ENCODE measurements at regions not wholly inside any gene's neighbourhood (a gene's known extent, or its start where the extent isn't known, plus 50 kb on each side); places are given as distances from the start of the nearest gene placed in this dataset.

- TF ChIP-seq CREB1 (IDR thresholded peaks at IDR 0.05; ENCODE audit: low read depth), result no peak
- no peak for TF ChIP-seq TAF1 (IDR thresholded peaks at IDR 0.05; ENCODE audit: low read depth)
- TF ChIP-seq NFIC (IDR thresholded peaks at IDR 0.05), result no peak
- no peak for TF ChIP-seq YY1 (IDR thresholded peaks at IDR 0.05; ENCODE audit: low read depth)
- no peak for TF ChIP-seq REST (IDR thresholded peaks at IDR 0.05; ENCODE audit: low read depth)
- no peak for TF ChIP-seq TCF12 (IDR thresholded peaks at IDR 0.05; ENCODE audit: low read depth)
- TF ChIP-seq EGR1 (IDR thresholded peaks at IDR 0.05), result no peak
- TF ChIP-seq FOXM1 (IDR thresholded peaks at IDR 0.05; ENCODE audit: borderline replicate concordance, low read depth), result no peak
- no peak for TF ChIP-seq EP300 (IDR thresholded peaks at IDR 0.05; ENCODE audit: borderline replicate concordance)
These were observed 2707.5 kb downstream of the PCDH7 start for GRCh38 chr4:33427676-33428075.

GRCh38 chr4:33429971-33430370, 2709.8 kb downstream of the PCDH7 start:
- TF ChIP-seq TEAD4 (IDR thresholded peaks at IDR 0.05), result no peak
- TF ChIP-seq NFIC (IDR thresholded peaks at IDR 0.05), result no peak
- TF ChIP-seq MAX (IDR thresholded peaks at IDR 0.05), result no peak
- no peak for TF ChIP-seq EGR1 (IDR thresholded peaks at IDR 0.05)

GRCh38 chr4:33437406-33437805, 2717.2 kb downstream of the PCDH7 start:
- no peak for TF ChIP-seq NFIC (IDR thresholded peaks at IDR 0.05)

GRCh38 chr4:33446953-33447352, 2726.8 kb downstream of the PCDH7 start:
- no peak for TF ChIP-seq USF1 (IDR thresholded peaks at IDR 0.05)
- TF ChIP-seq ZBTB7A (IDR thresholded peaks at IDR 0.05; ENCODE audit: low read depth), result no peak
- no peak for TF ChIP-seq EGR1 (IDR thresholded peaks at IDR 0.05)
- TF ChIP-seq FOXM1 (IDR thresholded peaks at IDR 0.05; ENCODE audit: borderline replicate concordance, low read depth), result no peak
- TF ChIP-seq YY1 (IDR thresholded peaks at IDR 0.05; ENCODE audit: low read depth), result no peak
- TF ChIP-seq REST (IDR thresholded peaks at IDR 0.05; ENCODE audit: low read depth), result no peak

- no peak for TF ChIP-seq CREB1 (IDR thresholded peaks at IDR 0.05; ENCODE audit: low read depth)
- TF ChIP-seq FOXM1 (IDR thresholded peaks at IDR 0.05; ENCODE audit: borderline replicate concordance, low read depth), result no peak
- no peak for TF ChIP-seq TEAD4 (IDR thresholded peaks at IDR 0.05)
- TF ChIP-seq REST (IDR thresholded peaks at IDR 0.05; ENCODE audit: low read depth), result no peak
These were observed 2728.8 kb downstream of the PCDH7 start for GRCh38 chr4:33448948-33449347.

GRCh38 chr4:33453436-33453835, 2733.3 kb downstream of the PCDH7 start:
- TF ChIP-seq YY1 (IDR thresholded peaks at IDR 0.05; ENCODE audit: low read depth) (no peak), NFIC (IDR thresholded peaks at IDR 0.05) (no peak), RAD21 (IDR thresholded peaks at IDR 0.05; ENCODE audit: low read depth) (no peak), ZBTB7A (IDR thresholded peaks at IDR 0.05; ENCODE audit: low read depth) (no peak), MAX (IDR thresholded peaks at IDR 0.05) (no peak), CREB1 (IDR thresholded peaks at IDR 0.05; ENCODE audit: low read depth) (no peak), USF1 (IDR thresholded peaks at IDR 0.05) (no peak), EP300 (IDR thresholded peaks at IDR 0.05; ENCODE audit: borderline replicate concordance) (no peak), TCF12 (IDR thresholded peaks at IDR 0.05; ENCODE audit: low read depth) (no peak), TAF1 (IDR thresholded peaks at IDR 0.05; ENCODE audit: low read depth) (no peak), TEAD4 (IDR thresholded peaks at IDR 0.05) (no peak), FOXM1 (IDR thresholded peaks at IDR 0.05; ENCODE audit: borderline replicate concordance, low read depth) (no peak), REST (IDR thresholded peaks at IDR 0.05; ENCODE audit: low read depth) (no peak), CEBPB (IDR thresholded peaks at IDR 0.05) (no peak), EGR1 (IDR thresholded peaks at IDR 0.05) (no peak)
